ENCODE measurements at regions not wholly inside any gene's neighbourhood (a gene's known extent, or its start where the extent isn't known, plus 50 kb on each side); places are given as distances from the start of the nearest gene placed in this dataset.

GRCh38 chr5:20469792-20470191 is 481.8 kb upstream of the CDH18 start:
- TF ChIP-seq, protein P1, sequence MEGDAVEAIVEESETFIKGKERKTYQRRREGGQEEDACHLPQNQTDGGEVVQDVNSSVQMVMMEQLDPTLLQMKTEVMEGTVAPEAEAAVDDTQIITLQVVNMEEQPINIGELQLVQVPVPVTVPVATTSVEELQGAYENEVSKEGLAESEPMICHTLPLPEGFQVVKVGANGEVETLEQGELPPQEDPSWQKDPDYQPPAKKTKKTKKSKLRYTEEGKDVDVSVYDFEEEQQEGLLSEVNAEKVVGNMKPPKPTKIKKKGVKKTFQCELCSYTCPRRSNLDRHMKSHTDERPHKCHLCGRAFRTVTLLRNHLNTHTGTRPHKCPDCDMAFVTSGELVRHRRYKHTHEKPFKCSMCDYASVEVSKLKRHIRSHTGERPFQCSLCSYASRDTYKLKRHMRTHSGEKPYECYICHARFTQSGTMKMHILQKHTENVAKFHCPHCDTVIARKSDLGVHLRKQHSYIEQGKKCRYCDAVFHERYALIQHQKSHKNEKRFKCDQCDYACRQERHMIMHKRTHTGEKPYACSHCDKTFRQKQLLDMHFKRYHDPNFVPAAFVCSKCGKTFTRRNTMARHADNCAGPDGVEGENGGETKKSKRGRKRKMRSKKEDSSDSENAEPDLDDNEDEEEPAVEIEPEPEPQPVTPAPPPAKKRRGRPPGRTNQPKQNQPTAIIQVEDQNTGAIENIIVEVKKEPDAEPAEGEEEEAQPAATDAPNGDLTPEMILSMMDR (IDR thresholded peaks at IDR 0.05; ENCODE audit: low read length) = no peak
- TF ChIP-seq EZH2 (optimal IDR thresholded peaks at IDR 0.05; ENCODE audit: low read depth, low read length) (no peak), EZH2phosphoT487 (IDR thresholded peaks at IDR 0.05; ENCODE audit: low read length) (no peak)

Measured in MM.1S (cell line).